DOHH2 (cell line): ENCODE measurements at regions not wholly inside any gene's neighbourhood (a gene's known extent, or its start where the extent isn't known, plus 50 kb on each side); places are given as distances from the start of the nearest gene placed in this dataset.

Experiments
- H3F3A ChIP-seq: fragments of 200-600 bp; sonication (generic), shearing (Covaris generic); 2 replicates; pipeline ENCODE4 v1.6.0; 2016; ENCODE audit warnings: antibody characterized with exemption, mild to moderate bottlenecking; ENCODE audit not compliant: control insufficient read depth, insufficient read depth
- H3K27ac ChIP-seq: fragments of 200-600 bp; sonication (generic); 2 replicates; pipeline ENCODE4 v1.5.1; 2014; ENCODE audit warnings: low read depth, mild to moderate bottlenecking, low read length, moderate library complexity
- H3K27me3 ChIP-seq: fragments of 200-600 bp; sonication (generic); 2 replicates; pipeline ENCODE4 v1.6.1; 2014; ENCODE audit warnings: mild to moderate bottlenecking, low read length, mixed read lengths; ENCODE audit not compliant: control insufficient read depth
- H3K36me3 ChIP-seq: fragments of 200-600 bp; sonication (generic); 2 replicates; pipeline ENCODE4 v1.6.1; 2014; ENCODE audit warnings: mild to moderate bottlenecking, low read length, moderate library complexity, mixed read lengths; ENCODE audit not compliant: control insufficient read depth
- H3K4me1 ChIP-seq: fragments of 200-600 bp; sonication (generic); 2 replicates; pipeline ENCODE4 v1.6.1; 2014; ENCODE audit warnings: mild to moderate bottlenecking, low read length, mixed read lengths; ENCODE audit not compliant: control insufficient read depth
- H3K4me2 ChIP-seq: fragments of 200-600 bp; sonication (generic); 2 replicates; pipeline ENCODE4 v1.6.0; 2014; ENCODE audit warnings: mild to moderate bottlenecking, low read length, moderate library complexity
- H3K4me3 ChIP-seq: fragments of 200-600 bp; sonication (generic); 2 replicates; pipeline ENCODE4 v1.5.1; 2014; ENCODE audit warnings: mild to moderate bottlenecking, low read length, mixed read lengths
- H3K79me2 ChIP-seq: fragments of 200-600 bp; sonication (generic); 2 replicates; pipeline ENCODE4 v1.6.1; 2014; ENCODE audit warnings: mild to moderate bottlenecking, low read length, mixed read lengths; ENCODE audit not compliant: control insufficient read depth
- H3K9me2 ChIP-seq: fragments of 200-600 bp; sonication (generic); replicated peaks from 2 replicates; pipeline ENCODE4 v1.6.1; 2014; ENCODE audit warnings: mild to moderate bottlenecking, low read length, mixed read lengths; ENCODE audit not compliant: control insufficient read depth
- H3K9me3 ChIP-seq: fragments of 200-600 bp; sonication (generic); 2 replicates; pipeline ENCODE4 v1.6.1; 2014; ENCODE audit warnings: antibody characterized with exemption, low read length, mixed read lengths; ENCODE audit not compliant: control insufficient read depth, insufficient read depth
- H4K20me1 ChIP-seq: fragments of 200-600 bp; sonication (generic); 2 replicates; pipeline ENCODE4 v1.6.0; 2014; ENCODE audit warnings: low read depth, mild to moderate bottlenecking, antibody characterized with exemption, low read length, moderate library complexity; ENCODE audit not compliant: control insufficient read depth, insufficient read depth
- CTCF ChIP-seq: fragments of 200-600 bp; sonication (generic); IDR thresholded peaks from one replicate; pipeline ENCODE4 v1.5.1; 2014; ENCODE audit warnings: antibody characterized with exemption, mild to moderate bottlenecking, low read depth, low read length; ENCODE audit not compliant: poor library complexity, severe bottlenecking
- EZH2phosphoT487 ChIP-seq: fragments of 200-600 bp; sonication (generic); IDR thresholded peaks from 2 replicates; pipeline ENCODE4 v1.6.1; 2017; ENCODE audit warnings: borderline replicate concordance, mild to moderate bottlenecking, antibody characterized with exemption, low read length, moderate library complexity, mixed read lengths

GRCh38 chr5:145484158-145484557 lies 351.0 kb downstream of the PRELID2 start:
- no peaks in the 10 kb centered on the region for H3K36me3 ChIP-seq
- H3K4me1 ChIP-seq: no peaks in the 10 kb centered on the region
- H3K4me2 ChIP-seq: no peak overlapping the region
- TF ChIP-seq CTCF (no peak), EZH2phosphoT487 (no peak)
- H3K27ac ChIP-seq: no peak overlapping the region
- H3K27me3 ChIP-seq: no peaks in the 10 kb centered on the region
- H3K9me2 ChIP-seq: no peaks in the 10 kb centered on the region
- H3F3A ChIP-seq: no peaks in the 10 kb centered on the region
- no peaks in the 10 kb centered on the region for H3K9me3 ChIP-seq
- no peaks in the 10 kb centered on the region for H3K79me2 ChIP-seq
- H3K4me3 ChIP-seq: no peak overlapping the region
- no peaks in the 10 kb centered on the region for H4K20me1 ChIP-seq

GRCh38 chr5:145483212-145483611 lies 351.9 kb downstream of the PRELID2 start:
- no peaks in the 10 kb centered on the region for H3K27me3 ChIP-seq
- H3K79me2 ChIP-seq: no peaks in the 10 kb centered on the region
- H3K9me3 ChIP-seq: no peaks in the 10 kb centered on the region
- H3K27ac ChIP-seq: no peak overlapping the region
- no peaks in the 10 kb centered on the region for H3K9me2 ChIP-seq
- no peaks in the 10 kb centered on the region for H3K4me1 ChIP-seq
- no peak for TF ChIP-seq EZH2phosphoT487
- TF ChIP-seq CTCF: no peak
- H4K20me1 ChIP-seq: no peaks in the 10 kb centered on the region
- no peak overlapping the region for H3K4me3 ChIP-seq
- H3K36me3 ChIP-seq: no peaks in the 10 kb centered on the region
- H3F3A ChIP-seq: no peaks in the 10 kb centered on the region
- H3K4me2 ChIP-seq: no peak overlapping the region

- TF ChIP-seq CTCF: no peak
- no peak for TF ChIP-seq EZH2phosphoT487
- H3K9me2 ChIP-seq: no peaks in the 10 kb centered on the region
- no peak overlapping the region for H3K4me2 ChIP-seq
- H3K27me3 ChIP-seq: no peaks in the 10 kb centered on the region
- no peak overlapping the region for H3K27ac ChIP-seq
- no peaks in the 10 kb centered on the region for H3K79me2 ChIP-seq
- no peaks in the 10 kb centered on the region for H3K36me3 ChIP-seq
- no peaks in the 10 kb centered on the region for H4K20me1 ChIP-seq
- H3F3A ChIP-seq: no peaks in the 10 kb centered on the region
- no peaks in the 10 kb centered on the region for H3K9me3 ChIP-seq
- H3K4me1 ChIP-seq: no peaks in the 10 kb centered on the region
- H3K4me3 ChIP-seq: no peak overlapping the region
Observed at GRCh38 chr5:145479857-145480256, 355.3 kb downstream of the PRELID2 start.

GRCh38 chr5:145479271-145479670 lies 355.9 kb downstream of the PRELID2 start:
- Histone ChIP-seq H3K4me3 (no peak overlapping the region), H3K9me2 (no peaks in the 10 kb centered on the region), H3K27me3 (no peaks in the 10 kb centered on the region), H3K4me2 (no peak overlapping the region), H3K79me2 (no peaks in the 10 kb centered on the region), H3K27ac (no peak overlapping the region), H3K9me3 (no peaks in the 10 kb centered on the region), H4K20me1 (no peaks in the 10 kb centered on the region), H3K4me1 (no peaks in the 10 kb centered on the region), H3F3A (no peaks in the 10 kb centered on the region), H3K36me3 (no peaks in the 10 kb centered on the region)
- TF ChIP-seq EZH2phosphoT487: no peak
- TF ChIP-seq CTCF: no peak
